SK-N-SH treated with all-trans-retinoic acid at 6 μM for 48 hours (cell line): ENCODE measurements at regions not wholly inside any gene's neighbourhood (a gene's known extent, or its start where the extent isn't known, plus 50 kb on each side); places are given as distances from the start of the nearest gene placed in this dataset.
A peak's percentile ranks its signal among the peaks of the same experiment; 100 is the strongest.
"Not testable (repeated sequence)": the region's sequence is repeated elsewhere in the genome, so short reads cannot be mapped to it uniquely, and the experiment has no call there.

Experiments
- ATAC-seq: fragments of 200-7000 bp; cut with Tn5 transposase; 3 replicates; pipeline ENCODE4 v1.9.1; 2020; ENCODE audit warnings: mild to moderate bottlenecking, moderate library complexity
- ARNTL ChIP-seq: fragments of 450-650 bp; formaldehyde crosslinking; IDR thresholded peaks from 2 replicates; pipeline ENCODE4 v1.5.0; 2020; ENCODE audit warnings: low read depth, mild to moderate bottlenecking, moderate library complexity, borderline replicate concordance
- BACH2 ChIP-seq: fragments of 250-450 bp; sonication (Bioruptor Pico); IDR thresholded peaks from 2 replicates; pipeline ENCODE4 v1.9.0; 2021; ENCODE audit warnings: mild to moderate bottlenecking, borderline replicate concordance
- CSDC2 ChIP-seq: fragments of 250-450 bp; sonication (Bioruptor Pico); IDR thresholded peaks from 2 replicates; pipeline ENCODE4 v1.5.0; 2020; ENCODE audit warnings: mild to moderate bottlenecking, moderate library complexity
- CSRNP3 ChIP-seq: fragments of 250-450 bp; sonication (Bioruptor Pico); IDR thresholded peaks from 2 replicates; pipeline ENCODE4 v1.5.1; 2021; ENCODE audit warnings: mild to moderate bottlenecking, moderate library complexity
- ISL1 ChIP-seq: fragments of 250-450 bp; sonication (Bioruptor Pico); IDR thresholded peaks from 2 replicates; pipeline ENCODE4 v2.1.2; 2022; ENCODE audit warnings: mild to moderate bottlenecking, moderate library complexity
- OSR1 ChIP-seq: fragments of 250-450 bp; sonication (Bioruptor Pico); IDR thresholded peaks from 2 replicates; pipeline ENCODE4 v1.8.0; 2022; ENCODE audit warnings: moderate library complexity, mild to moderate bottlenecking, inconsistent platforms
- POU6F1 ChIP-seq: fragments of 250-450 bp; sonication (Bioruptor Pico); IDR thresholded peaks from 2 replicates; pipeline ENCODE4 v1.8.0; 2021; ENCODE audit warnings: low read depth, mild to moderate bottlenecking, moderate library complexity, borderline replicate concordance
- PPARA ChIP-seq: fragments of 250-450 bp; sonication (Bioruptor Pico); IDR thresholded peaks from 2 replicates; pipeline ENCODE4 v1.5.0; 2020; ENCODE audit warnings: mild to moderate bottlenecking, borderline replicate concordance
- SNAI2 ChIP-seq: fragments of 250-450 bp; sonication (Bioruptor Pico); IDR thresholded peaks from 2 replicates; pipeline ENCODE4 v1.5.0; 2020; ENCODE audit warnings: mild to moderate bottlenecking, moderate library complexity
- TCF4 ChIP-seq: fragments of 250-450 bp; sonication (Bioruptor Pico); IDR thresholded peaks from 2 replicates; pipeline ENCODE4 v1.8.0; 2021; ENCODE audit warnings: mild to moderate bottlenecking, moderate library complexity, borderline replicate concordance
- TOX ChIP-seq: fragments of 250-450 bp; sonication (Bioruptor Pico); IDR thresholded peaks from 2 replicates; pipeline ENCODE4 v1.8.0; 2021; ENCODE audit warnings: mild to moderate bottlenecking, moderate library complexity, borderline replicate concordance
- ZC3H10 ChIP-seq: fragments of 250-450 bp; sonication (Bioruptor Pico); IDR thresholded peaks from 2 replicates; pipeline ENCODE4 v1.5.1; 2021; ENCODE audit warnings: mild to moderate bottlenecking, moderate library complexity
- ZNF565 ChIP-seq: fragments of 450-650 bp; formaldehyde crosslinking; conservative IDR thresholded peaks from 2 replicates; pipeline ENCODE4 v1.5.0; 2020; ENCODE audit warnings: low read depth, mild to moderate bottlenecking, moderate library complexity
- ZNF70 ChIP-seq: fragments of 450-650 bp; formaldehyde crosslinking; IDR thresholded peaks from 2 replicates; pipeline ENCODE4 v1.5.0; 2020; ENCODE audit warnings: mild to moderate bottlenecking, moderate library complexity
- ZNF8 ChIP-seq: fragments of 450-650 bp; formaldehyde crosslinking; IDR thresholded peaks from 2 replicates; pipeline ENCODE4 v1.5.0; 2020; ENCODE audit warnings: mild to moderate bottlenecking, moderate library complexity
- TF ChIP-seq, protein P1 (sequence below): fragments of 250-450 bp; sonication (Bioruptor Pico); IDR thresholded peaks from 2 replicates; pipeline ENCODE4 v1.5.0; 2020; ENCODE audit warnings: mild to moderate bottlenecking, moderate library complexity
- TF ChIP-seq, protein P2 (sequence below): fragments of 250-450 bp; sonication (Bioruptor Pico); IDR thresholded peaks from 2 replicates; pipeline ENCODE4 v1.5.1; 2020; ENCODE audit warnings: low read depth, mild to moderate bottlenecking, moderate library complexity

DNA sequence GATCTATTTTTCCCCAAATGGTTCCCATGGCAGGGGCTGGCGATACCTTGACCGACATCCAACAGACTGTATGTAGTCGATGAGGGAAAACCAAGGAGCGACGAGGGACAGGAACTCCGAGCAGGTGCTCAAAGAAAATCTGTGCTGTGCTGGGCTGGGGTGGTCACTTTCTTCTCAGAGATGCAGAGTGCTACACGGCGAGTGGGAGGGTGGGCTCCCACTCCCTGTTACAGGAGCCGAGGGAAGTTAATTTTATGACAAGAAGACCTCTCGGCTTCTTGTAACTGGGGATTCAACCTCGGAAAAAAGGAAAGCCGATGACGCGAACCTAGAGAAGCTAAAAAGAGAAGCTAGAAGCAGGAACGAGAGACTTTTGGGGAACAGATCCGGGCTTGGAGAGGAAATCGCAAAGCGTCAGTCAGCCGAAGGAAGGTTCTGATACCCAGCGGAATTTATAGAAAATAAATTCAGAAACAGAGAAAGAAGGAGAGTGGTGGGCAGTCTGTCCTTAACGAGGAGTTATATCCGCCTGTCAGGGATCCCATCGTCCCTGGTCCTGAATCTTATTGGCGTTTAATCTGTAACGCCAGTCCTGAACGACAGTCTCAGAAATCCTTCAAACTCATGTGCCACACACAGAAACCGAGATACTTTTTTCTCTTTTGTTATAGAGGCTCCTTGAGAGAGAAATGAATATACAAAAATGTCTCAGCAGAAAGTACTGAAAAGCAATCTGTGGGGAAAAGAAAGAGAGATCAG is 84.6 kb upstream of the ZNF322 start (continued):
- TF ChIP-seq POU6F1 (CRISPR knock-in tag) = no peak
- no peak for TF ChIP-seq ZNF565
- TF ChIP-seq OSR1 = no peak
- TF ChIP-seq TCF4 (CRISPR knock-in tag) = no peak
- TF ChIP-seq ZNF70 (CRISPR knock-in tag) = no peak
- no peak for TF ChIP-seq ZNF8 (CRISPR knock-in tag)
- TF ChIP-seq ISL1 (CRISPR knock-in tag) = no peak

- not testable (repeated sequence) for ATAC-seq
Observed at GRCh38 chr6:26744837-26745282, 85.3 kb upstream of the ZNF322 start.

DNA sequence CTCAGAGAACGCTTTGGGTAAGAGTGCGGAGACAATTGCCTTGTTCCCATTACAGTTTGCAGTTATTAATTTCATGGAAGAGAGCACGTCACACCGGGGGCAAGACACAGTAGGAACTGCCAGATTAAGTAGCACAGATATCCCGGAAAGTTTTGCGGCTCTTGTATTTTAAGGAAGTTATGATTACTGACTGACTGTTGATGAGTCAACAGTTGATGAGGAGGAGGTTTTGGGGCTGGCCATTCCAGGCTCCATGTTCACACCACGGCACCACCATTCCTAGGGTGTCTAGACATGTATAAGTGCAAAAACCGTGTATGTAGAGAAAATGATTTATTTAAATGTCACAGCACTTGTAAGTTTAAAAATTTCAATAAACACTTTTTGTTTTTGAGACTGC is 86.4 kb upstream of the ZNF322 start:
- not testable (repeated sequence) for ATAC-seq

- not testable (repeated sequence) for ATAC-seq
Observed at GRCh38 chr6:26749126-26749758, 89.7 kb upstream of the ZNF322 start.

- not testable (repeated sequence) for ATAC-seq
Observed at GRCh38 chr6:26749759-26750126, 90.2 kb upstream of the ZNF322 start.

GRCh38 chr6:26754212-26754611 is 94.7 kb upstream of the ZNF322 start:
- no peak for ATAC-seq
- TF ChIP-seq PPARA (CRISPR knock-in tag) (no peak), CSDC2 (no peak), ARNTL (CRISPR knock-in tag) (no peak), OSR1 (no peak), ZNF8 (CRISPR knock-in tag) (no peak), ZNF70 (CRISPR knock-in tag) (no peak), SNAI2 (CRISPR knock-in tag) (no peak), ZNF565 (no peak), TOX (CRISPR knock-in tag) (no peak), POU6F1 (CRISPR knock-in tag) (no peak), CSRNP3 (CRISPR knock-in tag) (no peak), BACH2 (CRISPR knock-in tag) (no peak), ISL1 (CRISPR knock-in tag) (no peak), TCF4 (CRISPR knock-in tag) (no peak), ZC3H10 (CRISPR knock-in tag) (no peak)
- TF ChIP-seq, protein P1, sequence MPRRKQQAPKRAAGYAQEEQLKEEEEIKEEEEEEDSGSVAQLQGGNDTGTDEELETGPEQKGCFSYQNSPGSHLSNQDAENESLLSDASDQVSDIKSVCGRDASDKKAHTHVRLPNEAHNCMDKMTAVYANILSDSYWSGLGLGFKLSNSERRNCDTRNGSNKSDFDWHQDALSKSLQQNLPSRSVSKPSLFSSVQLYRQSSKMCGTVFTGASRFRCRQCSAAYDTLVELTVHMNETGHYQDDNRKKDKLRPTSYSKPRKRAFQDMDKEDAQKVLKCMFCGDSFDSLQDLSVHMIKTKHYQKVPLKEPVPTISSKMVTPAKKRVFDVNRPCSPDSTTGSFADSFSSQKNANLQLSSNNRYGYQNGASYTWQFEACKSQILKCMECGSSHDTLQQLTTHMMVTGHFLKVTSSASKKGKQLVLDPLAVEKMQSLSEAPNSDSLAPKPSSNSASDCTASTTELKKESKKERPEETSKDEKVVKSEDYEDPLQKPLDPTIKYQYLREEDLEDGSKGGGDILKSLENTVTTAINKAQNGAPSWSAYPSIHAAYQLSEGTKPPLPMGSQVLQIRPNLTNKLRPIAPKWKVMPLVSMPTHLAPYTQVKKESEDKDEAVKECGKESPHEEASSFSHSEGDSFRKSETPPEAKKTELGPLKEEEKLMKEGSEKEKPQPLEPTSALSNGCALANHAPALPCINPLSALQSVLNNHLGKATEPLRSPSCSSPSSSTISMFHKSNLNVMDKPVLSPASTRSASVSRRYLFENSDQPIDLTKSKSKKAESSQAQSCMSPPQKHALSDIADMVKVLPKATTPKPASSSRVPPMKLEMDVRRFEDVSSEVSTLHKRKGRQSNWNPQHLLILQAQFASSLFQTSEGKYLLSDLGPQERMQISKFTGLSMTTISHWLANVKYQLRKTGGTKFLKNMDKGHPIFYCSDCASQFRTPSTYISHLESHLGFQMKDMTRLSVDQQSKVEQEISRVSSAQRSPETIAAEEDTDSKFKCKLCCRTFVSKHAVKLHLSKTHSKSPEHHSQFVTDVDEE (CRISPR knock-in tag) = no peak
- TF ChIP-seq, protein P2, sequence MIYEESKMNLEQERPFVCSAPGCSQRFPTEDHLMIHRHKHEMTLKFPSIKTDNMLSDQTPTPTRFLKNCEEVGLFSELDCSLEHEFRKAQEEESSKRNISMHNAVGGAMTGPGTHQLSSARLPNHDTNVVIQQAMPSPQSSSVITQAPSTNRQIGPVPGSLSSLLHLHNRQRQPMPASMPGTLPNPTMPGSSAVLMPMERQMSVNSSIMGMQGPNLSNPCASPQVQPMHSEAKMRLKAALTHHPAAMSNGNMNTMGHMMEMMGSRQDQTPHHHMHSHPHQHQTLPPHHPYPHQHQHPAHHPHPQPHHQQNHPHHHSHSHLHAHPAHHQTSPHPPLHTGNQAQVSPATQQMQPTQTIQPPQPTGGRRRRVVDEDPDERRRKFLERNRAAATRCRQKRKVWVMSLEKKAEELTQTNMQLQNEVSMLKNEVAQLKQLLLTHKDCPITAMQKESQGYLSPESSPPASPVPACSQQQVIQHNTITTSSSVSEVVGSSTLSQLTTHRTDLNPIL (CRISPR knock-in tag) = no peak

- ATAC-seq = peak; percentile 19; the same call in 1 of the 3 replicates
Observed at GRCh38 chr6:26754801-26755200, 95.3 kb upstream of the ZNF322 start.

DNA sequence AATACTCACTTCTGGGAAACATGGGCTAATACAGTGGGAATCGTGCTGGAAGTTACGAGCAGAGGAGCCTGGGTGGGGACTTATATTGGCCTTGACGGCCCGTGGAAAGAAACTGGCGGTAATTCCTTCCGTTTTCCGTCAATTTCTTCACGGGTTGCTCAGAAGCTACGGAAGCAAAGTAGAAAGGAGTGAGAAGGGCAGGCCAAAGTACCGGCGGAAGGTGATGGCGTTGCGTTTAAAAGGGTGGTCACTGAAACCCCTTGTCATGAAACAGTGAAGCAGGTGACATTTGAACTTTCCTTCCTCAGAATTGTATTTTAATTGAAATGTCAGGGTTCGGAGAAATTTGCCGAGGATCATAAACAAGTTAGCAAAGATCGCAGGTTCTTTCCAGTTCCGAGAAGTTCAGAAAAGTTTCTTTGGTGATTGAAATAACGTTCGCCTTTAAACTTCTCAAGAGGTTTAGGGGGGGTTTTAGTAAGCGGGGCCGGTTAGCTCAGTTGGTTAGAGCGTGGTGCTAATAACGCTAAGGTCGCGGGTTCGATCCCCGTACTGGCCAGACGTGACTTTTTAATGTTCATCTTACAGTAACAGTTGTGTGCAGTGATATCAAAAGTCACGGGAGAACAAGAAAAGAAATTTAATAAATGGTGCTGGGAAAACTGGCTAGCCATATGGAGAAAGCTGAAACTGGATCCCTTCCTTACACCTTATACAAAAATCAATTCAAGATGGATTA is 96.7 kb upstream of the ZNF322 start:
- peak; percentile 90 for ATAC-seq
